GM12873 (cell line): ENCODE measurements at regions not wholly inside any gene's neighbourhood (a gene's known extent, or its start where the extent isn't known, plus 50 kb on each side); places are given as distances from the start of the nearest gene placed in this dataset.

Experiments used
- TF ChIP-seq, protein P1 (sequence below): IDR thresholded peaks from 2 replicates; pipeline ENCODE4 v1.5.1; 2012; ENCODE audit warnings: low read depth, mild to moderate bottlenecking, moderate library complexity, low read length, control low read depth; ENCODE audit not compliant: insufficient read depth; ENCODE audit errors: missing control alignments

DNA sequence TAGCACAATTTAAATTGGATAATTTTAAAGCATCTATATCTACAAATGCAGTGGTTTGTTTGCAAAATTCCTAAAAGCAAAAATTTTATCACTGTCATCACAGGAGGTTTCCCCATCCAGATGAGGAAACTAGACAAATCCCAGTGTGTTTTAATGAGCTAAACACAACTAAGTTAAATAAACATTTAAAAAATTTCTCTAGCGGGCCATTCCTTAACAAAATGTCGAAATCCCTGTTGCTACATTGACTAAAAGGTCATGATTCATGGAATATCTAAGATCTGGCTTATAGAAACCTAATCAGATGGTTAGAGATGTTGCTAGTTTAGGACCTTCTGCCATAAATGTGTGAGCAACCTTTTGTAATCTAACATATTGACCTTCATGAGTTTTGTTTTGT lies 107.3 kb upstream of the BDNF start:
- TF ChIP-seq, protein P1, sequence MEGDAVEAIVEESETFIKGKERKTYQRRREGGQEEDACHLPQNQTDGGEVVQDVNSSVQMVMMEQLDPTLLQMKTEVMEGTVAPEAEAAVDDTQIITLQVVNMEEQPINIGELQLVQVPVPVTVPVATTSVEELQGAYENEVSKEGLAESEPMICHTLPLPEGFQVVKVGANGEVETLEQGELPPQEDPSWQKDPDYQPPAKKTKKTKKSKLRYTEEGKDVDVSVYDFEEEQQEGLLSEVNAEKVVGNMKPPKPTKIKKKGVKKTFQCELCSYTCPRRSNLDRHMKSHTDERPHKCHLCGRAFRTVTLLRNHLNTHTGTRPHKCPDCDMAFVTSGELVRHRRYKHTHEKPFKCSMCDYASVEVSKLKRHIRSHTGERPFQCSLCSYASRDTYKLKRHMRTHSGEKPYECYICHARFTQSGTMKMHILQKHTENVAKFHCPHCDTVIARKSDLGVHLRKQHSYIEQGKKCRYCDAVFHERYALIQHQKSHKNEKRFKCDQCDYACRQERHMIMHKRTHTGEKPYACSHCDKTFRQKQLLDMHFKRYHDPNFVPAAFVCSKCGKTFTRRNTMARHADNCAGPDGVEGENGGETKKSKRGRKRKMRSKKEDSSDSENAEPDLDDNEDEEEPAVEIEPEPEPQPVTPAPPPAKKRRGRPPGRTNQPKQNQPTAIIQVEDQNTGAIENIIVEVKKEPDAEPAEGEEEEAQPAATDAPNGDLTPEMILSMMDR, result no peak

DNA sequence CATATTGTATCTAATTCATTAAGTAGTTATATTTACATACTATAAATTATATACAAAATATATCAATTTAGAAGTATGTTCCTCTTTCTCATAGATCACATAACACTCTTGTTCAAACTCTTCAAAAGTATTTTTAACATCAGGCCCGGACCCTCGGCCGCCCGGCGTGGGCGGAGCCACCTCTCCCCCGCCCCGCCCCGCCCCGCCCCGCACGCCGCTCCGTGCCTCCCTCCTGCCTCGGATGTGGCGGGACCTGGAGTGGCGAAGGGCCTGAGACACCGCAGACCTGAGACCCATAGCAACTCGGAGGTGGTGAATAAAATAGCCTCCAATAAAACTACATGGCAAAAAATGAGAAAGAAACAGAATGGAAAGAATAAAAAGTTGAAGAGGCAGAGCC lies 105.9 kb upstream of the BDNF start:
- TF ChIP-seq, protein P1, result no peak

DNA sequence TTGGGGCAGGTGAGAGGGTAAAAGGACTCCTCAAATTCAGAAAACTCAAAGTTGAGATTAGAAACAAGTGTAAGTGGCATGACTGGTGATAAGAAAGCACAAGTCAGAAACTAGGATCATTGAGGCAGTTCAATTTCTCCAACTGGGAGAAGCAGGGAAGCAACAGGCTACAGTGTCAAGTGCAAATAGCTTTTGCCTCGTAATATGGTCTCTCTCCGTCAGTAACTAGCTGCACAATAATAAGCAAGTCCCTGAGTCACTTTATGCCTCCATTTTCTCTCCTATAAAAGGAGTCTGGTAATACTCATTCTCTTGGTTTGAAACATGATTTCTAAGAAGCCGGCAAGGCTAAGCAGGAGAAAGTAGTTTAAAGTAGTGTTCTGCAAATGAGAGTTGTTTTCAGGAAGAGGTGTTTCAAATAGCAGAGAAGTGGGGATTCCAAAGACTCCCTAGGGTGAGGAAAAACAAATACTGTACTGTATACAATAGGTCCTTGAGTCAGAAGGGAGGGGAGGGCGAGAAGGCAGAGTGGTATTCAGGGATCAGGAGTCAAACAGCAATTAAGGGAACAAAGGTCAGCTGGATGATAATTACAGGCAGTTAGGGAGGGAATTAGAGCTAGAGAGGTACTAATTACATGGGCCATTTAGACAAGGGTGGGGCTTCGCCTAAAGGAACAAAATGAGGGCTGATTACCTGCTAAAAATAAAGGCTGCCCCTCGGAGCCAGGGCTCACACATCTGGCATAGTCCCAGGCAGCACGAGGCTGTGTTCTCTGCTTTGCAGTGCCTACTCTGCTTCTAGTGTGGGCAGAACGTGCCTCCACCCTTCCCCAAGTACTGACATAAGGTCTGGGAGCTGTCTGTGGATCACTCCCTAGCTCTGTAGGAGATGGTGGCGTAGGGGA lies 96.0 kb upstream of the BDNF start:
- TF ChIP-seq, protein P1, result no peak

DNA sequence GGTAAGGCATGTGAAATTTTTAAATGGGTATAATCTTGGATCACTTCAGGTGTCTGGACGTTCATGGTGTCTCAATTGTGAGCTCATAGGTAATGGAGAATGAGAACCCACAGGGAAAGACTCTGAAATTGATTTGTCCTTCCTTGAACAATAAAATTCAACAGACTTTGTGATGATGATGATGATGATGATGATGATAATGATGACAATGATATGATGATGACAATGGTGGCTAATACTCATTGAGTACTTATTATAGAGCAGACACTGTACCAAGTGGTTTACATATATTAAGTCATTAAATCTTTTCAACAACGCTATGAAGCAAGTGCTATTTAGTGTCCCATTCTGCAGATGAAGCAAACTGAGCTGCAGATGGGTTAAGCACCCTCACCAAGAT lies 86.6 kb upstream of the BDNF start:
- TF ChIP-seq, protein P1, result no peak

DNA sequence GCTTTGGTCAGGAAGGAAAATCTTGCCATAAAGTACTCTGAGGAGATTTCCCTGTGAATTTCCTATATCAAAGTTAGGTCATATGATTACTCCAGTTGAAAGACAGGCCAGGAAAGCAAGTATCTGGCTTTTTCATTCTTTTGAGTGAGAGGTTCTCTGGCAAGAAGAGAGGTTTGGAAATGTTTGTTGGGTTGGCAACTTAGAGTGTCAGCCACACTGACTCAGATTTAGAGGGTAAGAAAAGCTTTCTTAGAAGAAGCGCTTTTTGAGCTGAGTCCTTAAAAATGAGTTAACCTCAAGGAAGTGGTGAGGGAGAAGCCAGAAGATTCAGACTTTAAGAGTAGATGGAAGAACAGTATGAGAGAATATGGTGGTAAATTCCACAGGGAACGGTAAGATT lies 86.1 kb upstream of the BDNF start:
- TF ChIP-seq, protein P1, result no peak

DNA sequence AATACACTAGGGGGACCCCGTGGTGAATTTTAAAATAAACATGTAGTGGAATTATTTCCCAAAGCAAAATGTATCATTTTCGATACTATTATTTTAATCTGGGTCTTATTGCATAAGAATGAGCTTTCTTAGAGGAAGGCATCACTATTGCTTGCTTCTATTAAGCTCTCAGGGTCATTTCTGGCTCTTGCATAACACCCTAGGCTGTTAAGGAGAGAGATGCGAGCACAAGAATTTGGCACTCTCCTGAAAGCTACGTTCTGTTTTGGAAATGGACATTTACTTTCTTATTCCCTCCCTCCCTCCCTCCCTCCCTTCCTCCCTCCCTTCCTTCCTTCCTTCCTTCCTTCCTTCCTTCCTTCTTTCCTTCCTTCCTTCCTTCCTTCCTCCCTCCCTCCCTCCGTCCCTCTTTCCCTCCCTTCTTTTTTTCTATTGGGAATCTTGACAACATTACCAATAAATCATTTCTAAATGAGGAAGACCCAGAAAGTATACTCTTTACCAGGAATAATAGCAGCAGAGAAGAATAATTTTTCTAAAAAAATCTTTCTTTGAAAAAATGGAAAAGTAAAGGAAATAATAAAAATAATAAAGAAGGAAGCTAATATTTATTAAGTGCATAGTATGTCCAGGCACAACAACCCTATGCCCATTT lies 83.6 kb upstream of the BDNF start:
- TF ChIP-seq, protein P1, result no peak

DNA sequence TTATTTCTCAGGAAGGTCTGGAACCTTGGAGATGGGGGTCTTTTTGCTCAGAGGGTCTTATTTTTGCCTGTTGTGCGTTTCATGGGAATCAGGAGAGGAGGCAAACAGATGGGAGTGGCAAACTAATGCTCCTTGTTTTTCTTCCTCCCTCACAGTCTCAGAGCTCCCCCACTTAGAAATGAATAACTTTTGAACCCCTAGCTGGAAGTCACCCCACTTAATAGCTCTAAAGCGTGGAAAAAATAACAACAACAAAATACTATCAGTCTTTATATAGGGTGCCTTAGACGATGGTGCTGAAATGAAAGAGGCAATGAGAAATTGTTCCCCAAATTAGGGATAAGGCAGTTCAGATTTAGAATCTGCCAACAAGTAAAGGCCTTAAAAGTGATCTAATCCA lies 76.8 kb upstream of the BDNF start:
- TF ChIP-seq, protein P1, result no peak
